ENCODE measurements at regions not wholly inside any gene's neighbourhood (a gene's known extent, or its start where the extent isn't known, plus 50 kb on each side); places are given as distances from the start of the nearest gene placed in this dataset.
"Not testable (repeated sequence)": the region's sequence is repeated elsewhere in the genome, so short reads cannot be mapped to it uniquely, and the experiment has no call there.

DNA sequence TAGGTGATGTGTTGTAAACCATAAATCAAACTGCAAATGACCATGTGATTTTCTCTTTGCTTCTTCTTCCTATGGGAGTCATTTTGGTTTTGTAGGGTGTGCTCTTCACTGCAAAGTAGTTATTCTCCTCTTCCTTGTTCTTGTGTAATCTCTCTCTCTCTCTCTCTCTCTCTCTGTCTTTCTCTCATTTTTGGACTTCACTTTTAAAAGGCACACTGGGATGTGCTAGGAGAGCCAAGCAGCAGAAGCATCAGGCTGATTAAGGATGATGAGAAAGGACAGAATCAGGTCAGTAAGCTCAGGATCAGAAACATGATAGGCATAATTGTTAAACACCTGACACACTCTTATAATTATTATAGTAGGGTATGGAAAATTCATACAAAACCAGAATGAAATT is 505.3 kb upstream of the ZNF608 start (continued):
- TF ChIP-seq, protein P1, sequence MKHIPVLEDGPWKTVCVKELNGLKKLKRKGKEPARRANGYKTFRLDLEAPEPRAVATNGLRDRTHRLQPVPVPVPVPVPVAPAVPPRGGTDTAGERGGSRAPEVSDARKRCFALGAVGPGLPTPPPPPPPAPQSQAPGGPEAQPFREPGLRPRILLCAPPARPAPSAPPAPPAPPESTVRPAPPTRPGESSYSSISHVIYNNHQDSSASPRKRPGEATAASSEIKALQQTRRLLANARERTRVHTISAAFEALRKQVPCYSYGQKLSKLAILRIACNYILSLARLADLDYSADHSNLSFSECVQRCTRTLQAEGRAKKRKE (CRISPR knock-in tag; IDR thresholded peaks at IDR 0.05; ENCODE audit: low read depth), result no peak
- no peak for TF ChIP-seq HOXA7 (CRISPR knock-in tag; IDR thresholded peaks at IDR 0.05)
- TF ChIP-seq ZSCAN20 (CRISPR knock-in tag; IDR thresholded peaks at IDR 0.05), result no peak
- no peak for TF ChIP-seq KDM1A (IDR thresholded peaks at IDR 0.05; ENCODE audit: low read depth)
- TF ChIP-seq, protein P2, sequence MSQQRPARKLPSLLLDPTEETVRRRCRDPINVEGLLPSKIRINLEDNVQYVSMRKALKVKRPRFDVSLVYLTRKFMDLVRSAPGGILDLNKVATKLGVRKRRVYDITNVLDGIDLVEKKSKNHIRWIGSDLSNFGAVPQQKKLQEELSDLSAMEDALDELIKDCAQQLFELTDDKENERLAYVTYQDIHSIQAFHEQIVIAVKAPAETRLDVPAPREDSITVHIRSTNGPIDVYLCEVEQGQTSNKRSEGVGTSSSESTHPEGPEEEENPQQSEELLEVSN (IDR thresholded peaks at IDR 0.05; ENCODE audit: borderline replicate concordance, low read depth), result no peak
- no peak for TF ChIP-seq ZC3H11A (IDR thresholded peaks at IDR 0.05)
- TF ChIP-seq JUNB (IDR thresholded peaks at IDR 0.05), result no peak
- no peak for TF ChIP-seq NPAS2 (CRISPR knock-in tag; IDR thresholded peaks at IDR 0.05; ENCODE audit: borderline replicate concordance)
- TF ChIP-seq POLR2A (IDR thresholded peaks at IDR 0.05; ENCODE audit: low read length), result no peak

DNA sequence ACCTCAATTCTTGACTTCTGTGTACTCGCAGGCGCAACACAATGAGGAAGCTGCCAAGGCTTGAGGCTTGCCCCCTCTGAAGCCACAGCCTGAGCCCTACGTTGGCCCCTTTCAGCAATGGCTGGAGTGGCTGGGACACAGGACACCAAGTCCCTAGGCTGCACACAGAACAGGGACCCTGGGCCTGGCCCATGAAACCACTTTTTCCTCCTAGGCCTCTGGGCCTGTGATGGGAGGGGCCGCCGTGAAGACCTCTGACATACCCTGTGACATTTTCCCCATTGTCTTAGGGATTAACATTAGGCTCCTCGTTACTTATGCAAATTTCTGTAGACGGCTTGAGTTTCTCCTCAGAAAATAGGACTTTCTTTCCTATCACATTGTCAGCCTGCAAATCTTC is 507.2 kb upstream of the ZNF608 start:
- POLR2A ChIA-PET; H3K4me2 ChIP-seq; H3K27ac ChIP-seq; FAIRE-seq; DNase-seq (ENCODE audit: low read depth in 1 of 2, low spot score in 1 of 2); H3K9me3 ChIP-seq; H3K4me1 ChIP-seq; H3K4me3 ChIP-seq; ATAC-seq: not testable (repeated sequence)
- CTCF ChIA-PET, result interaction anchor here (1.0 kb wide), 1 partner anchor 1583 kb away, joined by 4 read pairs; no protein-coding TSS in a partner anchor
- 59% methylated on average over 7 of the region's 7 CpGs for WGBS (ENCODE audit: missing lambda C conversion rate)

- TF ChIP-seq SMC3 (IDR thresholded peaks at IDR 0.05) (no peak), KDM1A (IDR thresholded peaks at IDR 0.05; ENCODE audit: low read depth) (no peak), RAD21 (conservative IDR thresholded peaks at IDR 0.05 in 1 of 2, IDR thresholded peaks at IDR 0.05 in 1 of 2) (no peak), HOXA7 (CRISPR knock-in tag; IDR thresholded peaks at IDR 0.05) (no peak), RFX5 (IDR thresholded peaks at IDR 0.05) (no peak), PBX3 (IDR thresholded peaks at IDR 0.05) (no peak), PHF8 (IDR thresholded peaks at IDR 0.05; ENCODE audit: borderline replicate concordance, low read depth) (no peak), EHMT2 (IDR thresholded peaks at IDR 0.05; ENCODE audit: low read depth) (no peak), FOSB (CRISPR knock-in tag; IDR thresholded peaks at IDR 0.05) (no peak), HMGXB4 (CRISPR knock-in tag; IDR thresholded peaks at IDR 0.05; ENCODE audit: borderline replicate concordance) (no peak)
- DNase-seq (ENCODE audit: low read depth in 1 of 2, low spot score in 1 of 2), result no peak
- ATAC-seq, result no peak
- ChIA-PET CTCF (no interaction called here), POLR2A (no interaction called here)
- Histone ChIP-seq H3K4me1 (no peaks in the 10 kb centered on the region), H3K4me3 (no peak overlapping the region), H3K9me3 (peaks cover 9% of the 10 kb centered on the region; the same call in 1 of the 3 replicates), H3K27ac (no peak overlapping the region), H3K4me2 (no peak overlapping the region)
- no peak for FAIRE-seq
- WGBS (ENCODE audit: missing lambda C conversion rate), result 29% methylated on average over 3 of the region's 3 CpGs
Measured at GRCh38 chr5:125254267-125254666, 507.8 kb upstream of the ZNF608 start.

DNA sequence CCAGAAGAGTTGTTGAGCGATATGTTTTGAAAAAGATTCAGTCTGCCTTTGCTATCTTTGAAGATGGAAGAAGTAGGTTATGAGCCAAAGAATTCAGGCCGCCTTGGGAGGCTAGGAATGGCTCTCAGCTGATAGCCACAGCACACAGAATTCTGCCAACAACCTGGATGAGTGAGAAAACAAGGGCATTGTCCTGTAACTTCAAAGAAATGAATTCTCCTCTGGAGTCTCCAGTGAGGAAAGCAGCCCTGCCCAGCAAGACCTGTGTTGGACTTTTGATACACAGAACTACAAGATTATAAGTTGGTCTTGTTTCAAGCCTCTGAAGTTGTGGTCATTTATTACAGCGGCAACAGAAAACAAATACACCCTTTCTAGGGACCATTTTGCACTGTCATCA is 509.9 kb upstream of the ZNF608 start:
- H3K4me1 ChIP-seq, result no peaks in the 10 kb centered on the region
- WGBS (ENCODE audit: missing lambda C conversion rate), result 36% methylated on average over 3 of the region's 3 CpGs
- ATAC-seq, result no peak
- ChIA-PET POLR2A (no interaction called here), CTCF (no interaction called here)
- TF ChIP-seq, protein P3, sequence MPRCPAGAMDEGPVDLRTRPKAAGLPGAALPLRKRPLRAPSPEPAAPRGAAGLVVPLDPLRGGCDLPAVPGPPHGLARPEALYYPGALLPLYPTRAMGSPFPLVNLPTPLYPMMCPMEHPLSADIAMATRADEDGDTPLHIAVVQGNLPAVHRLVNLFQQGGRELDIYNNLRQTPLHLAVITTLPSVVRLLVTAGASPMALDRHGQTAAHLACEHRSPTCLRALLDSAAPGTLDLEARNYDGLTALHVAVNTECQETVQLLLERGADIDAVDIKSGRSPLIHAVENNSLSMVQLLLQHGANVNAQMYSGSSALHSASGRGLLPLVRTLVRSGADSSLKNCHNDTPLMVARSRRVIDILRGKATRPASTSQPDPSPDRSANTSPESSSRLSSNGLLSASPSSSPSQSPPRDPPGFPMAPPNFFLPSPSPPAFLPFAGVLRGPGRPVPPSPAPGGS (IDR thresholded peaks at IDR 0.05), result no peak
- TF ChIP-seq RCOR1 (IDR thresholded peaks at IDR 0.05; ENCODE audit: low read depth, low read length) (no peak), MAFK (IDR thresholded peaks at IDR 0.05; ENCODE audit: partially characterized antibody) (peak; percentile 53), KDM1A (IDR thresholded peaks at IDR 0.05; ENCODE audit: low read depth) (no peak), HOXA7 (CRISPR knock-in tag; IDR thresholded peaks at IDR 0.05) (no peak)
- H3K4me2 ChIP-seq, result no peak overlapping the region
- peaks cover 9% of the 10 kb centered on the region; the same call in 1 of the 3 replicates for H3K9me3 ChIP-seq
- no peak overlapping the region for H3K27ac ChIP-seq
- no peak for FAIRE-seq
- DNase-seq (ENCODE audit: low read depth in 1 of 2, low spot score in 1 of 2), result no peak
- no peak overlapping the region for H3K4me3 ChIP-seq
